Fibroblast of skin of left biceps (primary cell): ENCODE measurements at regions not wholly inside any gene's neighbourhood (a gene's known extent, or its start where the extent isn't known, plus 50 kb on each side); places are given as distances from the start of the nearest gene placed in this dataset.

Experiments
- DNase-seq, 2 experiments: peaks; one replicate each; pipeline ENCODE4 v3.0.0-alpha.2; 2013; ENCODE audit warnings: low read depth in 2 of 2

DNA sequence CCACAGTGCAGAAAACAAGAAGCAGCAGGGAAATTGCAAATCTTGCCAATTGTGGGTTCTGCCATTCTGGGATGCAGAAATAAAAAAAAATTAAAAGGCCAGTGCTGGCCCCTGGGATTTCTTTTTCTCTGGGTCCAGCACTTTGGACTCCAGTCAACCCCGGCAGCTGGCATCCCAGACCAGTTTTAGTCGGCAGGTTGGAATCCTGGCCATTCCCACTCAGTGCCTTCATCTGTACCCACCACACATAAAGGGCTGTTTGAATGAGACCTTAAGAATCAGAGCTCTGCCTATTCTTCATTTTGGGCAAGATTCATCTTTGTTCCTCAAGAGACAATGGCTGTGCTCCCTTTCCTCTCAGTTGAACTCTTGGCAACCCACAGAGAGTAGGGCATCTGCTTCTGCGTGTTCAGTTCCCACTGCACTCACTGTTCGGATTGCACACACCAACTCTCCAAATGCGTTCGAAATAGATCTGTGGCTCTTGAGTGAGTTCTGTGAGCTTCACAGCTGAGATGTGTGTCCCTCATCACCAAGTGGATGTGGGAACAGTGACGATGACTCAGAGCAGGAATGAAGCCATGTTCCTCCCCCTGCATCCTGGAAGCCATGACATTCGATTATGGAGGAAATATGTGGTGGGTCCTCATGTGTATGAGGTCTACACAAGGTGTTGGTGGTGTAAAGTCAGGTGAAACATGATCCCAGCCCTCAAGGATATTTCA is 63.0 kb upstream of the EGFR start:
- no peak for DNase-seq

DNA sequence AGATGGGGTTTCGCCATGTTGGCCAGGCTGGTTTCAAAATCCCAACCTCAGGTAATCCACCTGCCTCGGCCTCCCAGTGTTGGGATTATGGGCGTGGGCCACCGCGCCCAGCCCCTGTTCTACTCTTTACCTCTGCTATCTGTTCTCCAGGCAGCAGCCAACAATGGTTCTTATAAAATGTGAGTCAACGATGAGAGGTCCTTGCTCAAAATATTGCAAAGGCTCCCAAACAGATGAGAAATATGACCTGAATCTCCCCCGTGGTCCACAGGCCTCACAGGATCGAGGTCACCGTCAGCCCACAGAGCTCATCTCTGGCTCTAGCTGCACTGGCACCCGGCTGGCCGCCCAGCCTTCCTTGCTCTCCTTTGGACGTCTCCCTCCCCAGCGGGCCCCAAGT is 62.0 kb upstream of the EGFR start:
- no peak for DNase-seq

DNA sequence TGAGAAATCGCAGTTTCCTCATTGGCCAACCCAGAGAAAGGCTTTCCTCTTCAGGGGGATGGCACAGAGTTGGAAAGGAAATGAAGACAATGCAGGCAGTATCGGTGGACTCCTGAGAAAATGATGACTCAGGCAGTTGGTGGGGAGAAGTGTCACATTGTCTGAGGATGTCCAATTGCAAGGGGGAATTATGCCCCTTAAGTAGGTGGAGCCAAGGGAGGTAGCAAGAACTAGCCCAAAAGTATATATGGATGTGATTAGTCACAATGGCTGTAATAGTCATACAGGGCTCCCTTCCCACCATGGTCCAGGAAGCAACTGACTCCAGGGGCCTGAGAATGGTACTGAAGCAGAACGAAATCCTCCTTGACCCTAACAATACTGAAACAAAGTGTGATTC is 58.3 kb upstream of the EGFR start:
- no peak for DNase-seq

DNA sequence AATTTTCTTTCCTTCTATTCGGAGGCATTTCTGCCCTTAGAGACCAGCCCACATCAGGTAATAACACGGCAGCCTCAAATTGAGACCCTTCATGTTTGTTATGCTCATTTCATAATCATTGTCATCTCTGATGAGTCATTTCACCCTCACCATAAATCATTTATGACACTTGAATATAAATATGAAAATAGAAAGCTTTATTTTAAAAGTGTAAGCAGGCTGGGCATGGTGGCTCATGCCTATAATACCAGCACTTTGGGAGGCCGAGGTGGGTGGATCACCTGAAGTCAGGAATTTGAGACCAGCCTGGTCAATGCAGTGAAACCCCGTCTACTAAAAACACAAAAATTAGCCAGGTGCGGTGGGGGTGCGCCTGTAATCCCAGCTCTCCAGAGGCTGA is 57.4 kb upstream of the EGFR start:
- DNase-seq, result no peak

DNA sequence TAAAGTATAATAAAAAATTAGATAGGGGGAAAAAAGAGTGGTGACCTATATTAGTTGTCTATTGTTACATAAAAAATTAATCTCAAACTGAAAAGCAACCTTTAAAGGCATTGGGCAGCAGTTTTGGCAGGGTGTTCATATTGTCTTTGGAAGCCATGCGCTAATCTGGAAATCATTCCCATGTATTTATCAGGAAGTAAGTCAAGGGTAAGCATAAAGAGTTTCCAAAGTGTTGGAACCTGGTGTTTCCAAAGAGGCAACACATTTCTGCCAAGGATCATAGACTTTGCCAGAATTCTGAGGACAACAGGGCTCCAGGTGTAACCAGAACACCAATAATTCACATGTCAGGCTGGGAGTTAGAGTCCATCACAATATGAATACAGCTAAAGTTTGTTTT is 55.7 kb upstream of the EGFR start:
- no peak for DNase-seq

DNA sequence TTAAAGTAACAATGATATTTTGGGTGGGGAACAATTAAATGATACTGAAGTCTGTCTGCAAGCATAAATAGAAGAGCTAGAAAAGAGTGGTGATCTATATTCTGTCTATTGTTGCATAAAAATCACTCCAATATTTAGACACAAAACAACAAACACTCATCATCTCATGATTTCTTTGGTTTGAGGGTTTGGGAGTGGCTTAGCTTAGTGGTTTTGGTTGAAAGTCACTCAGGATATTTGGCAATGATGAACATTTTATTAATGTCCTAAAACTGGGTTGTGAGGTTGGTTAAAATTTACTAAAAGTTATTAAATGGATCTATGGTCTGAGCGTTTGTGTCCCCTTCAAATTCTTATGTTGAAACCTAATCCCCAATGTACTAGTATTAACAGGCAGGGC is 54.7 kb upstream of the EGFR start:
- DNase-seq, result no peak

DNA sequence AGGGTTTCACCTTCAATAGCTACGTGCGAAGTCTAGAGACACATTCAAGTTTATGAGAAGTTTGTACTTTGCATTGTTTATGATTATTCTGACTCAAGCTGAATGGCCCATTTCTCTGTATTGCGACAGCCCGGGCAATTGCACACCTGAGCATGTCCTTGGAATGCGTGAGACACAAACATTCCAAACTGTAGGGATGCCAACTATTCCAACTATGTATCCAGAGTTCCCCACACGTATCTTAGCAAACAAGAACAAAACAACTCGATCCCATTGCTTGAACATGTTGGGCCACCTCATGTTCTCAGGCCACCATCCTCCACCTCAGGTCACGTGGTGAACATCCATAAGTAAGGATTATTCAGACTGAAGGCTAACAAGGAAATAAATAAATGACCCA is 51.4 kb upstream of the EGFR start:
- no peak for DNase-seq

DNA sequence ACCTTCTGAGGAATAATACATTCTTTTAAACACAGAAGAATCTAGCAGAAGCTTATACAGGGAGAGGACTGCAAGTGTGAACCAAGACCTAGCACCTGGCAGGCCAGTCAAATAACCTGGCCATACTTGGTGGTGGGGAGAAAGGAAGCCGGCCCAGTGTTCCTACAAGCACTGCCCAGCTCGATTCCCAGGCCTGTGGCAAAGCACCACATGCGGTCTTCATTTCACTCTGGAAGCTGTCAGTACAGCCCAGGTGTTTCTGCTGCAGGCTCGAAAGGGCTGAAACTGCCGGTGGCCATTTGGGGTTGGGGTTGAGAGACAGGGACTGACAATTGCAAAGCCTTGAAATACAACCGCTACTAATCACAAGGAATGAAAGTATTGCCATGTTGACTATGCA is 50.8 kb upstream of the EGFR start:
- DNase-seq, result no peak
